NCI-H146 (cell line): ENCODE measurements at regions not wholly inside any gene's neighbourhood (a gene's known extent, or its start where the extent isn't known, plus 50 kb on each side); places are given as distances from the start of the nearest gene placed in this dataset.

ENCODE experiments used
- DNase-seq: peaks from one replicate; lab custom pipeline; 2025; lab: John Stamatoyannopoulos, UW

GRCh38 chr14:61226015-61226654, 55.0 kb downstream of the TMEM30B start:
- no peak for DNase-seq

GRCh38 chr14:61225344-61225743, 55.8 kb downstream of the TMEM30B start:
- no peak for DNase-seq

- DNase-seq, result no peak
Observed at GRCh38 chr14:61223552-61223951, 57.6 kb downstream of the TMEM30B start.

DNA sequence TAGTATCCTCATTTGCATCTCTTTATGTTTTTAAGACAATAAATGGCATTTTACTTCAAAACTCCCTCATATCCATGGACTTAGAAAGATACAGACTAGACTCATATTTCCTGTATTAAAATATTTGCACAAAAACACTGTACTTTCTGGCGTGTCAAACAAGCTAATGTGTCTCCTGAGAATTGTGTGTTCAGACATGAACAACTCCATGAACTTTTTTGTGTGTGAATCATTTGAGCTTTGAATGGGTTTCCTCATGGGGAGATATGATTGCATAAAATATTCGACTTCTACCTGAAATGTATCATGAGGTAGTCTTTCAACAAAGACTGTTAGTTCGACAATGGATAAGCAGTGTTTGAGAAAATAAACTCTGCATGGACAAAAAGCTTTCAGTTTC, 58.8 kb downstream of the TMEM30B start:
- no peak for DNase-seq

DNA sequence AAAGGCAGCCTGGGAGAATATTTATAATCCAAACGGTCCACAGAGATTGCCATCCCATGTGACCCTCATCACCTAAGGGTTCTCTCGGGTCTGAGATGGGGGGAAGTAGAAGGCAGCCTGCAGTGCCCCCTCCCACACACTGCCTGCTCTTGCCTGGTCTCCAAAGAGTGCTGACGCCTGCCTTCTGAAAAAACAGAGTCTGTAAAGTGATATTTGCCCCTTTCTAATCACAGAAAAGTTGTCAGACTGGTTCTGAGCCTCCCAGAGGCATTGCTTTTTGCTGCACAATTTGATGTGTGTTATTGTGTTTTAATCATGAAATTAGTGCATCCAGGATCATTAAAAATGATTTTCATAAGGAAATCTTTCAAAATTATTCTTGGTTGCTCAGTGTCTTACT, 59.2 kb downstream of the TMEM30B start:
- DNase-seq, result no peak

DNA sequence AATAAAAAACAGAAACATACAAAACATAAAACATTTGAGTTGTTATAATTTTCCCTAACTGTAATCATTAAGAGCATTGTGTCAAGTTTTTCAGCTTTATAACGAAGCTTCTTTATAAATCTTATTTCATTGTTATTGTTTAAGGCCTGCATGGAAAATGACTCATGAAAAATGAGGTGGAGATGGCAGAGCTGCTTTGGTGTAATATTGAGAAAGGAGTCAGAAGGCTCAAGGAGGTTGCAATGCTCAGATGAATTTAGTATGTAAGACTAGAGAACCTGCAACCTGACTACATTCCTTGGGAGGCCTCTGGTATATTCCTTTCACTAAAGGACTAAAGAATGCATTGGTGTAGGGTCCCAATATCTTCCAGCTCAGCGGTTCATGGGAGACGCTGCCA, 61.5 kb downstream of the TMEM30B start:
- DNase-seq, result no peak

DNA sequence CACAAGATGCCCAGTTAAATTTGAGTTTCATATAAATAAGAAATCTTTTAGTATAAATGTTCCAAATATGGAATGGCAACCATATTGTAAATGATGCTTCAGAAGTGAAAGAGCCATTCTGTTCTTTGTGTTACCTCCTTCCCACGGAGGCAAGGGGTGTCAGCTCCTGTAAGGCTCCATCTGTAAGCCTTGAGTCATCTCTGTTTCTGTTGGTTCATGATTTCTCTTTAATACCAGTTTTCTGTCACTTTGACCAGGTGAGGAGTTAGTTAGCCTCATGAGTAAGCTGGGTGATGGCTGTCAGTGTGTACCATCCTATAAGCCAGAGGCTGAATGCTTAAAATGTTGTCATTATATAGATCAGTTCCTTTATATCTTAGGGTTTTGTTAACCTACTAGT, 61.9 kb downstream of the TMEM30B start:
- no peak for DNase-seq

GRCh38 chr14:61218767-61219166, 62.4 kb downstream of the TMEM30B start:
- no peak for DNase-seq

- no peak for DNase-seq
Observed at GRCh38 chr14:61218157-61218556, 63.0 kb downstream of the TMEM30B start.

DNA sequence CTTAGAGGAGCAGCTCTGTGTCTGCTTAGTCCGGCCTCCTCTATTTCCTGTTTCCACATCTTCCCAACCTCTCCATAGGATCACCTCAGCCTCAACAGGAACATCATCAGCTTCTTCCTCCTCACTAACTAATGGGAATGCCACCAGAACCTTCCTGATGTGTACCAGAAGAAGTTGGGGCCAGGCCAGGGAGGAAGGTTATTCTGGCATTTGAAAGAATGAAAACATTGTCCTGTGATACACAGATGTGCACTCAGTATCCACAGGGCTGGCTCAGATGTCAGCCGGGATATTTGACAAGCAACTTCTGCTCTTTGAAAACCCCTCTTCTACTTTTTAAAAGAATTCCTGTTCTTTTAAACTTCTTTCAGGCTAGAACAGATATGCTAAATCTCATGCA, 63.6 kb downstream of the TMEM30B start:
- DNase-seq, result no peak

DNA sequence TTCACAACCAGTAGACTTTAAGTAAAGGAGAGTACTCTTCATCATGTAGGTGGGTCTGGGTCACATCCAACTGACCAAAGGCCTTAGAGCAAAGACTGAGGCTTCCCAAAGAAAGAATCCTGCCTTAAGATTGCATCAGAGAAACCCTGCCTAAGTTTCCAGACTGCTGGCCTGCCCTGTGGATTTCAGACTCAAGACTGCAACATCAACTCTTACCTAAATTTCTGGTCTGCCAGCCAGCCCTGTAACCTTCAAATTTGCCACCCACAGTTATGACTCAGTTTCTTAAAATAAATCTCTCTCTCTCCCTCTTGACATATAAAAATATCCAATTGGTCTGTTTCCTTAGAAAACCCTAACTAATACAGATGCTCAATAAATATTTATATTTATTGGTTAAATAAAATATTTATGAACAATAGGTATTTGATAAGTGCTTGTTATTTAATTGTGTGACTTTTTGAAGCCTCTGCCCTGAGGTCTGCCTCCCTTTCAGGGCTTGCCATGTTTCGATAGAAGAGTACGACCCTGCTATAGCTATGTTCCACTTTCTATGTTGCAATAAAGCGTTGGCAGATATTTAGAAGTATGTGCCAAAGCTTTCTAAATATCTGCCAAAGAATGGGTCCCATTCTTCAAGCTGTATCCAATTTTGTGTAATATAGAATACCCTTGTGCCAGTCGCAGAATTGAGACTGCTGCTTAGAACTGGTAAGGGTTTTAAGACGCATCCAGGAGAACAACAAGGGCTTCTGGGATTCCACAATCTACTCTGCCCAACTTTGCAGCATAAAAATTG, 65.7 kb downstream of the TMEM30B start:
- DNase-seq, result no peak

DNA sequence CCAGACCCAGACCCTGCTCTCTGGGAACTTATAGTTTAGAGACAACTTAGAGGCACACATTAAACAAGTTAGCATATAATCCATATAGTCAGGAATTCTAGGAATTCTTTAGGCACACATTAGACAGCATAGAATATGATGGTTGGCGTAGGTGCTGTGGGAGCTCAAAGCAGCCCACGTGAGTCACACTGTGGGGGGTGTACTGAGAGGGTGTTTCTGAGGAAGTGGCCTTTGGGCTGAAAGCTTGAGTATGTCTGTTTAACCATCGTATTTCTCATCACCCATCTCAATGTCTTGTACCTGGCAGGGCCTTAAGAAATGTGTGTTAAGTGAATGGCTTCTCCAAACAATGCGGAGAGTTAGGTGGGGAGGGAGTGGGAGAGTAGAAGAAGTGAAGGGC, 67.2 kb downstream of the TMEM30B start:
- DNase-seq, result no peak

DNA sequence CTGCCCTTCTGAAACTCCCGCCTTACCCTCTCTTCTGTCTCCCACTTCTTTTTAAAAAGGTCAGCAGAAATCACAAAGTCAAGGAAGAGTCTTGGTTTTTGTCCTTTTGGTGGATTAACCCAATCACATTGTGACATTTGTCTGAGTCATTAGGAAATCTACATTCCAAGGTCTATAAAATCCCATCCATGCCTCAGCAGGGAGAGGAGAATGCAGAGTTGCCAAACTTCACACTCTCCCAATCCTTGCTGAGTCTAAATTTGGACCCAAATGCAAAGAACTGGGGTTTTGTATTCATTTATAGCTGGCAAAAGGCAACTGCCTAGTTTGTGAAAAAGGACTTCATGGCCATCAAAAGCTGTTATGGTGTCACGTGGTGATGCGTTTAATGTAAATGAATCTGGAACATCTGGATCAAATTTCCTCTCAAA, 67.9 kb downstream of the TMEM30B start:
- no peak for DNase-seq

DNA sequence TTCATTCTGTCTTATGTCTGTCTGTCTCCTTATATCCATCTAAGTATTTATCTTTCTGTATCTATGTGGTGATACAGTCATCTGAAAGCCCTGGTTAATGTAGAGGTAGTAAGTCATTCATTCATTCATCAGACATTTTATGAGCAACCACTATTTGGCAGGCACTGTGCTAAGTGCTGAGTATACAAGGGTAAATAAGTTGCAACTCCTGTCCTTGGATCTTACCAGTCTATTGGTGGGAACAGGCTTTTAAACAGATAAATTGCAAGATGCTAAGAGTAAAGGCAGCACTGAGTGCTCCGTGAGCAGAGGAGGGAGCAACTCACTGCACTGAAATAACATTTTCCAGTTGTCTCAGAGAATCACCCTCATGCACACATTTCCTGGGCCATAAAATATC, 68.6 kb downstream of the TMEM30B start:
- no peak for DNase-seq

- DNase-seq, result peak; percentile 68
Observed at GRCh38 chr14:61211476-61212255, 69.5 kb downstream of the TMEM30B start.

DNA sequence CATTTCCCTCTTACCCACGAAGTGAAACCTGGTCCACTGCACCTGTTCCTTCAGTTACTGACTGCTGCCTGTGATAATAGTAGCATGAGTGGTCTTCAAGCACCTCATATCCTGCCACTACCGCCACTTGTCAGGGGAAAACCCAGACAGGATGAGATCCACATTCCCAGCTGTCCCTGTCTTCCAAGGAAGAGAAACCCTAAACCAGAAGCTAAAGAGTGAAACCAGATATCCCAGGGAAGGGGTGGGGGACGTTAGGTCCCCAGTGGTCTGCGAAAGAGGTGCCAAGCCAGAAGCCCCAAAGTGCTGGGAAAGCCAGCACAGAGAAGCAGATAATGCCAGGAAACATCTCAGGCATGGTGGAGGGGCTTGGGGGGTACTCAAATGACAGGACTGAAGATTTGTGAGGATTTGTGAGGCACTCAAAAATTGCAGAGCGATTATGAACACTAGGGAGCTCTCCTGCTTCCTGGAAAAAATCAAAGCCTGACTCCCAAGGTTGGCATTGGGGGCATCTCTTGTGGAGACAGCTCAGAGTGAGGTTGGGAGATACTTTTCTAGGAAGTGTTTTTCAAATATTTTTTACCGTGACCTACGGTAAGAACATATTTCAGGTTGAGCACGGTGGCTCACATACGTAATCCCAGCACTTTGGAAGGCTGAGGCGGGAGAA, 77.9 kb downstream of the TMEM30B start:
- peak; percentile 3 for DNase-seq

GRCh38 chr14:61202124-61202523, 79.0 kb downstream of the TMEM30B start:
- DNase-seq, result no peak

DNA sequence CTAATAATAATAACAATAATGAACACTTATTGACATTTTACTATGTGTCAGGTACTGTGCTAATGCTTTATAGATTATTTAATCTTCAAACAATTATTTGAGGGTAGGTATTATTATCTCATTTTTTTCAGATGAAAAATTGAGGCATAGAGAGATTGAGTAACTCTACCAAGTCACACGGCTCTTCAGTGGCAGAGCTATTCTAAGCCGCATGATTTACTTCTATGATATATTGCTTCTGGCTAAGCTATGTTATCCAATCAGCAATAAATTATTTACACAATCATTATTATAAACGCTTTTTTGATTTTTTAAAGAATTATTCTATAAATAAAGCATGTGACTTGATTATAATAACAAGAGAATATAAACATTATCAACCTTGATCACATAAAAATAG, 80.0 kb downstream of the TMEM30B start:
- DNase-seq, result no peak

GRCh38 chr14:61197416-61197815, 83.7 kb downstream of the TMEM30B start:
- peak; percentile 17 for DNase-seq

- DNase-seq, result peak; percentile 4
Observed at GRCh38 chr14:61196792-61197191, 84.3 kb downstream of the TMEM30B start.

DNA sequence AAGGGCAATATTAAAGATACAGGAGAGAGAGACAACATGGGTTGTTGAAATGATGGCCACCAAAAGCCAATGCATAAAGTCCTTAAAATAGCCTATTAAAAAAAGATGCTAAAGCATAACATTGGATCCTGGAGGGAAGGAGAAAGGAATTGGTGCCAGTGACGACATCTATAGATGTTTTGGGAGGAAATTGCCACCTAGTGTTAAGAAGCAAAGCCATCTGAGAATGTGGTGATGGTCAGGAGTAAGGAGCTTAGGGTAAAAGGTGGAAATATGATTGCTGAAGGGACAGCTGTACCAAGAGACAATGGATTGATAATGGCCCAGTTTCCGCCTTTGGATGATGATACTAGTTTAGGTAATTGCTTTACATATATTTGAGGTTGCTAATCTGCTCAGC, 85.1 kb downstream of the TMEM30B start:
- peak; percentile 53 for DNase-seq

DNA sequence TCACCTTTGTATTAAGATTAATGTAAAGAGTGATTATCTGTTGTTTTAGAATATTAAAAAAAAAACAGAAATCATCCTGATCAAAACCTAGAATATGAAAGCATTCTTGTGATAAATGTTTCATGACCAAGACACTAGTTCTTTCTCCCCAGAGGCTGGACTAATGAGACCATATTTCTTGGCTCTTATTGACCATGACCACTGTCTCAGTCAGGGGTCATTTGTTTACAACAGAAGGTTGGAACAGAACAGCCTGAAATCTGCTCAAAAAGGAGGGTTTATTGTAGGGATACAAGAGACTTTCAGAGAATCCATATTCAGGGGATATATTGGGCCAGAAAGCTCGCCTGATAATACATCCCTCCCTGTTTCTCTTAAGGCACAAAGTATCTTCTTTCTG, 87.7 kb downstream of the TMEM30B start:
- DNase-seq, result no peak
